ENCODE measurements at regions not wholly inside any gene's neighbourhood (a gene's known extent, or its start where the extent isn't known, plus 50 kb on each side); places are given as distances from the start of the nearest gene placed in this dataset.

- in situ Hi-C loops (cut with MboI; ENCODE audit: low pct_ligation_motif_present in 1 of 4, low pct_unique_long_range_greater_than_20kb in 1 of 4, low sequenced_read_pairs in 3 of 4) (no loop called here), intact Hi-C loops (cut with DNase I; ENCODE audit: low total_unique reads) (no loop called here)
- H3K9me3 ChIP-seq, result no peaks in the 10 kb centered on the region
- H3K4me3 ChIP-seq, result no peak overlapping the region
- no peaks in the 10 kb centered on the region for H3K27me3 ChIP-seq
- TF ChIP-seq POLR2A (IDR thresholded peaks at IDR 0.05), result no peak
- TF ChIP-seq POLR2AphosphoS5 (IDR thresholded peaks at IDR 0.05), result no peak
- no peak for TF ChIP-seq EP300 (IDR thresholded peaks at IDR 0.05; ENCODE audit: low read depth)
- WGBS, 2 donors (ENCODE audit: low coverage in 1 of 2), result 52 to 60% methylated on average over 3 to 4 of the region's 4 CpGs
- no peak overlapping the region for H3K27ac ChIP-seq
- no peaks in the 10 kb centered on the region for H3K36me3 ChIP-seq
- H3K4me1 ChIP-seq, result peaks cover 0 to 54% (median 19%) of the 10 kb centered on the region in 4 donors
- DNase-seq, result no peak
Observed at GRCh38 chr2:212915121-212915782, 236.2 kb downstream of the IKZF2 start.

- no peak overlapping the region for H3K27ac ChIP-seq
- TF ChIP-seq POLR2A (IDR thresholded peaks at IDR 0.05), result no peak
- no peak for TF ChIP-seq CTCF (IDR thresholded peaks at IDR 0.05)
- no peak for TF ChIP-seq EP300 (IDR thresholded peaks at IDR 0.05; ENCODE audit: low read depth)
- TF ChIP-seq POLR2AphosphoS5 (IDR thresholded peaks at IDR 0.05), result no peak
- 56 to 65% methylated on average over 3 of the region's 3 CpGs for WGBS, 2 donors (ENCODE audit: low coverage in 1 of 2)
- no peaks in the 10 kb centered on the region for H3K9me3 ChIP-seq
- H3K36me3 ChIP-seq, result no peaks in the 10 kb centered on the region
- peaks cover 0 to 54% (median 19%) of the 10 kb centered on the region in 4 donors for H3K4me1 ChIP-seq
- intact Hi-C loops (cut with DNase I; ENCODE audit: low total_unique reads), result no loop called here
- DNase-seq, result no peak
- no peaks in the 10 kb centered on the region for H3K27me3 ChIP-seq
- in situ Hi-C loops (cut with MboI; ENCODE audit: low pct_ligation_motif_present in 1 of 4, low pct_unique_long_range_greater_than_20kb in 1 of 4, low sequenced_read_pairs in 3 of 4), result no loop called here
- H3K4me3 ChIP-seq, result no peak overlapping the region
Observed at GRCh38 chr2:212914392-212914791, 237.0 kb downstream of the IKZF2 start.

DNA sequence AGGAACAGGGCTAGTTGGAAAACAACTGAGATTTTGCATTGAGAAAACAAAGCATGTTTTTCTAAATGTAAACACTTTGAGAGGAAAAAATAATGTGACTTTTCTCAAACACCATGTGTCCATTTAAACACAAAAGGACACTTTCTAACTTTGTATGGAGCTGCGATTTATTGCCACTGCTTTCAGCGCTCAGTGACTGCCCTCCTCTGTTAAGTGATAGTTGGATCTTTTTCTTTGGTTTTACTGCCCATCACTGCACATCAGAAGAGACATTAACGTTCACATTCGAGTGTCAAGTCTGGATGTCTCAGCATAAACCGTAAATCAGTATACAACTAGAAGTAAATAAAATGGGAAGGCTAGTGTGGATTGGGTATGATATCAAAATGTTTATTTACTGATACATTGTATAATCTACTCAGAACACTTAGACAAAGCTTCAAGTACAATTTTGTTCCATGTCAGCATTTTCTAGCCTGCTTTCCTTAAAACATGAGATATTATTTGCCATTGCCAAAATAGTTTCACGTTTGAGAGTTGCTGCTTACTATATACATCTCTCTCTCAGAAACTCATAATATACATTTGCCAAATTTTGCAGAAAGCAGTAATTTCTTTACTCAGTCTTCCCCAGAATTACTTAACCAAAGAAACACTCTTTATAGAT, 237.6 kb downstream of the IKZF2 start:
- DNase-seq, result no peak
- Histone ChIP-seq H3K27ac (peak overlapping the region in 3 of 4 donors; percentile 73 to 77 (median 75)), H3K27me3 (no peaks in the 10 kb centered on the region), H3K9me3 (no peaks in the 10 kb centered on the region), H3K4me3 (no peak overlapping the region), H3K4me1 (peaks cover 0 to 47% (median 16%) of the 10 kb centered on the region in 4 donors), H3K36me3 (no peaks in the 10 kb centered on the region)
- intact Hi-C loops (cut with DNase I; ENCODE audit: low total_unique reads) (no loop called here), in situ Hi-C loops (cut with MboI; ENCODE audit: low pct_ligation_motif_present in 1 of 4, low pct_unique_long_range_greater_than_20kb in 1 of 4, low sequenced_read_pairs in 3 of 4) (no loop called here)
- 59 to 68% methylated on average over 6 of the region's 6 CpGs for WGBS, 2 donors (ENCODE audit: low coverage in 1 of 2)
- no peak for TF ChIP-seq POLR2A (IDR thresholded peaks at IDR 0.05)
- TF ChIP-seq EP300 (IDR thresholded peaks at IDR 0.05; ENCODE audit: low read depth), result no peak
- TF ChIP-seq CTCF (IDR thresholded peaks at IDR 0.05), result no peak
- no peak for TF ChIP-seq POLR2AphosphoS5 (IDR thresholded peaks at IDR 0.05)

DNA sequence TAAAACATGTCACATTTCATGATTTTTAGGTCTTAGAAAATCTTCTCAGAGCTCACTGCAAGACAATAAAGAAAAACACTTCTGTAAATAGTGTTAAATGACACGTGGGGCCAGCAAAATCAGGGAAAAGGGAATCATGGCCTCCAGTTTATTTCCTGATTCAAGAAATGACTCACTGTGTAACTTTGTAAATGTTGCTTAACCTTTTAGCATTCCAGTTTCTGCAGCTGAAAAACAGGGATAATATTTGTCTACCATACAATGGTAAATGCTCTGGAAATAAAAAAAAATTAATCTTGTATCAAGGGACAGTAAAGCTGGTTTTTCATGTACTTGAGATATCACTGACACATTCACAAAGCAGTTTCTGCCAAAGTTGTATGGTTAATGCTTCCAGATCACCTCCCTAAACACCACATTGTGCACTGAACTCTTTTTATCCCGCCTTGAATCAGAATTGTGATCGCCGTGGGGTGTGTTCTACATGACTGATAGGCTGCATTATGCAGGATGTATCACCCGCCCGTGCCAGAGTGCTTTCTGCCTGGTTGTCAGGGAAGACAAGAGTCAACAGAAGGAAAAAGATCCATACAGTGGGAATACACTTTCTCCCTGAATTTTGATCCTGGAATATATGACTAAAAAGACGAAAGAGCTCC, 238.8 kb downstream of the IKZF2 start:
- H3K9me3 ChIP-seq, result no peaks in the 10 kb centered on the region
- in situ Hi-C loops (cut with MboI; ENCODE audit: low pct_ligation_motif_present in 1 of 4, low pct_unique_long_range_greater_than_20kb in 1 of 4, low sequenced_read_pairs in 3 of 4) (no loop called here), intact Hi-C loops (cut with DNase I; ENCODE audit: low total_unique reads) (no loop called here)
- peak overlapping the region; percentile 71 to 77 (median 74) for H3K27ac ChIP-seq
- WGBS, 2 donors (ENCODE audit: low coverage in 1 of 2), result 52 to 72% methylated on average over 7 of the region's 7 CpGs
- no peaks in the 10 kb centered on the region for H3K27me3 ChIP-seq
- TF ChIP-seq POLR2AphosphoS5 (IDR thresholded peaks at IDR 0.05), result peak in 1 of 3 donors; percentile 10
- TF ChIP-seq POLR2A (IDR thresholded peaks at IDR 0.05), result peak; percentile 17
- no peak for TF ChIP-seq CTCF (IDR thresholded peaks at IDR 0.05)
- H3K4me1 ChIP-seq, result peaks cover 0 to 46% (median 16%) of the 10 kb centered on the region in 4 donors
- DNase-seq, result peak; percentile 77
- no peaks in the 10 kb centered on the region for H3K36me3 ChIP-seq
- H3K4me3 ChIP-seq, result no peak overlapping the region

Measured in transverse colon (tissue), 4 donors.